ENCODE measurements at regions not wholly inside any gene's neighbourhood (a gene's known extent, or its start where the extent isn't known, plus 50 kb on each side); places are given as distances from the start of the nearest gene placed in this dataset.

- Histone ChIP-seq H3K4me2 (no peak overlapping the region), H4K20me1 (ENCODE audit: insufficient read depth) (no peaks in the 10 kb centered on the region), H3K27me3 (ENCODE audit: insufficient read depth, low read depth) (no peaks in the 10 kb centered on the region), H3K4me1 (ENCODE audit: low read depth, poor library complexity, severe bottlenecking) (no peaks in the 10 kb centered on the region), H3K27ac (no peak overlapping the region), H3K4me3 (IDR thresholded peaks at IDR 0.05; ENCODE audit: insufficient read depth, low read depth, low read length) (no peak overlapping the region), H2AFZ (ENCODE audit: low read depth) (no peak overlapping the region), H3K36me3 (ENCODE audit: insufficient read depth) (no peaks in the 10 kb centered on the region), H3K9ac (no peak overlapping the region), H3K79me2 (ENCODE audit: insufficient read depth, low read depth) (no peaks in the 10 kb centered on the region)
- TF ChIP-seq, protein P1, sequence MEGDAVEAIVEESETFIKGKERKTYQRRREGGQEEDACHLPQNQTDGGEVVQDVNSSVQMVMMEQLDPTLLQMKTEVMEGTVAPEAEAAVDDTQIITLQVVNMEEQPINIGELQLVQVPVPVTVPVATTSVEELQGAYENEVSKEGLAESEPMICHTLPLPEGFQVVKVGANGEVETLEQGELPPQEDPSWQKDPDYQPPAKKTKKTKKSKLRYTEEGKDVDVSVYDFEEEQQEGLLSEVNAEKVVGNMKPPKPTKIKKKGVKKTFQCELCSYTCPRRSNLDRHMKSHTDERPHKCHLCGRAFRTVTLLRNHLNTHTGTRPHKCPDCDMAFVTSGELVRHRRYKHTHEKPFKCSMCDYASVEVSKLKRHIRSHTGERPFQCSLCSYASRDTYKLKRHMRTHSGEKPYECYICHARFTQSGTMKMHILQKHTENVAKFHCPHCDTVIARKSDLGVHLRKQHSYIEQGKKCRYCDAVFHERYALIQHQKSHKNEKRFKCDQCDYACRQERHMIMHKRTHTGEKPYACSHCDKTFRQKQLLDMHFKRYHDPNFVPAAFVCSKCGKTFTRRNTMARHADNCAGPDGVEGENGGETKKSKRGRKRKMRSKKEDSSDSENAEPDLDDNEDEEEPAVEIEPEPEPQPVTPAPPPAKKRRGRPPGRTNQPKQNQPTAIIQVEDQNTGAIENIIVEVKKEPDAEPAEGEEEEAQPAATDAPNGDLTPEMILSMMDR (conservative IDR thresholded peaks at IDR 0.05; ENCODE audit: low read depth, low read length) = no peak
Observed at GRCh38 chr2:139142252-139142880, 362.2 kb upstream of the NXPH2 start.

- no peaks in the 10 kb centered on the region for H3K27me3 ChIP-seq (ENCODE audit: insufficient read depth, low read depth)
- TF ChIP-seq, protein P1 (conservative IDR thresholded peaks at IDR 0.05; ENCODE audit: low read depth, low read length) = no peak
- no peak overlapping the region for H3K4me2 ChIP-seq
- H2AFZ ChIP-seq (ENCODE audit: low read depth) = no peak overlapping the region
- no peaks in the 10 kb centered on the region for H4K20me1 ChIP-seq (ENCODE audit: insufficient read depth)
- no peaks in the 10 kb centered on the region for H3K36me3 ChIP-seq (ENCODE audit: insufficient read depth)
- H3K27ac ChIP-seq = no peak overlapping the region
- no peak overlapping the region for H3K4me3 ChIP-seq (IDR thresholded peaks at IDR 0.05; ENCODE audit: insufficient read depth, low read depth, low read length)
- no peaks in the 10 kb centered on the region for H3K4me1 ChIP-seq (ENCODE audit: low read depth, poor library complexity, severe bottlenecking)
- H3K79me2 ChIP-seq (ENCODE audit: insufficient read depth, low read depth) = no peaks in the 10 kb centered on the region
- H3K9ac ChIP-seq = no peak overlapping the region
Observed at GRCh38 chr2:139124271-139124670, 344.1 kb upstream of the NXPH2 start.

DNA sequence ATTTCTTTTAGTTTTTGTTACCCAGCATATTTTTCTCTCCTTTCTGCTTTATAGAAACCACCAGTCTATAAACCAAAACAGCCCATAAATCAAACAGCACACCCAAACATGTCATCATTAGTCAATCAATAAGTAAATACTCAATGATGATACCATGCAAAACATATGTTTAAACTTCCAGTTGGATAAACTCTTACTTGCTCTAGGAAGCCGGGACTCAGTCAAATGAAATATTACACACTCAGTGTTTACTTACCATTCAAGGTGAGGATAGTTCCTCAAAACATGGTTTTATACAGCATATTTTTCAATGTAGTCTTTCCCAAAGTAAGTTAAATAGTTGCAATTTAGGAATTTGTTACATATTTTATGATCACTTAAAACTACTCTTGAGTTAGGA is 343.6 kb upstream of the NXPH2 start:
- Histone ChIP-seq H3K79me2 (ENCODE audit: insufficient read depth, low read depth) (no peaks in the 10 kb centered on the region), H3K4me2 (no peak overlapping the region), H3K27me3 (ENCODE audit: insufficient read depth, low read depth) (no peaks in the 10 kb centered on the region), H3K4me3 (IDR thresholded peaks at IDR 0.05; ENCODE audit: insufficient read depth, low read depth, low read length) (no peak overlapping the region), H3K27ac (no peak overlapping the region), H4K20me1 (ENCODE audit: insufficient read depth) (no peaks in the 10 kb centered on the region), H3K4me1 (ENCODE audit: low read depth, poor library complexity, severe bottlenecking) (no peaks in the 10 kb centered on the region), H2AFZ (ENCODE audit: low read depth) (no peak overlapping the region), H3K9ac (no peak overlapping the region), H3K36me3 (ENCODE audit: insufficient read depth) (no peaks in the 10 kb centered on the region)
- TF ChIP-seq, protein P1 (conservative IDR thresholded peaks at IDR 0.05; ENCODE audit: low read depth, low read length) = no peak

DNA sequence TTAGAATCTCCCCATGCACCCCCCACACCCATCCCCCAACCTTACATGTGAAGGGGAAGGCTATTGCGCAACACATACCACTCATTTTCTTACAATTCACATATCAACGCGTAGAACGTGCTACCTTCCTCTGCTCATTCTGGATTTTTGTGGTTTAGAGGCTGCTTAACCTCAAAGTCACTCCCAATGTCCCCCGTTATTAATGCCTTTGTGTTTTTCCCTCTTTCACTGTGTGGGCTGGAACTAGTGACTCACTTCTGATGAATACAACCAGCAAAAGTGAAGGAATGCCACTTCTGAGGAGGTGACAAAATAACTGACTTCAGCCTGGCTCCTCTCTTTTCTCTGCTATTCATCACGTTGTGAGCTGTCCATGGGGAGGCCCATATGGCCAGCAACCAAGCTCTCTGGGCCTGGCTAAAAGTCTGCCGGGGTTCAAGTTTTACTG is 342.5 kb upstream of the NXPH2 start:
- no peaks in the 10 kb centered on the region for H3K27me3 ChIP-seq (ENCODE audit: insufficient read depth, low read depth)
- no peak overlapping the region for H3K4me2 ChIP-seq
- no peaks in the 10 kb centered on the region for H3K4me1 ChIP-seq (ENCODE audit: low read depth, poor library complexity, severe bottlenecking)
- H3K36me3 ChIP-seq (ENCODE audit: insufficient read depth) = no peaks in the 10 kb centered on the region
- H4K20me1 ChIP-seq (ENCODE audit: insufficient read depth) = no peaks in the 10 kb centered on the region
- TF ChIP-seq, protein P1 (conservative IDR thresholded peaks at IDR 0.05; ENCODE audit: low read depth, low read length) = no peak
- no peak overlapping the region for H3K4me3 ChIP-seq (IDR thresholded peaks at IDR 0.05; ENCODE audit: insufficient read depth, low read depth, low read length)
- no peak overlapping the region for H3K27ac ChIP-seq
- H3K79me2 ChIP-seq (ENCODE audit: insufficient read depth, low read depth) = no peaks in the 10 kb centered on the region
- H2AFZ ChIP-seq (ENCODE audit: low read depth) = no peak overlapping the region
- no peak overlapping the region for H3K9ac ChIP-seq
